T1000 (cell line): ENCODE measurements at regions not wholly inside any gene's neighbourhood (a gene's known extent, or its start where the extent isn't known, plus 50 kb on each side); places are given as distances from the start of the nearest gene placed in this dataset.

Experiments
- DNase-seq: peaks from one replicate; lab custom pipeline; 2025; ENCODE audit warnings: mixed read lengths; lab: John Stamatoyannopoulos, UW

DNA sequence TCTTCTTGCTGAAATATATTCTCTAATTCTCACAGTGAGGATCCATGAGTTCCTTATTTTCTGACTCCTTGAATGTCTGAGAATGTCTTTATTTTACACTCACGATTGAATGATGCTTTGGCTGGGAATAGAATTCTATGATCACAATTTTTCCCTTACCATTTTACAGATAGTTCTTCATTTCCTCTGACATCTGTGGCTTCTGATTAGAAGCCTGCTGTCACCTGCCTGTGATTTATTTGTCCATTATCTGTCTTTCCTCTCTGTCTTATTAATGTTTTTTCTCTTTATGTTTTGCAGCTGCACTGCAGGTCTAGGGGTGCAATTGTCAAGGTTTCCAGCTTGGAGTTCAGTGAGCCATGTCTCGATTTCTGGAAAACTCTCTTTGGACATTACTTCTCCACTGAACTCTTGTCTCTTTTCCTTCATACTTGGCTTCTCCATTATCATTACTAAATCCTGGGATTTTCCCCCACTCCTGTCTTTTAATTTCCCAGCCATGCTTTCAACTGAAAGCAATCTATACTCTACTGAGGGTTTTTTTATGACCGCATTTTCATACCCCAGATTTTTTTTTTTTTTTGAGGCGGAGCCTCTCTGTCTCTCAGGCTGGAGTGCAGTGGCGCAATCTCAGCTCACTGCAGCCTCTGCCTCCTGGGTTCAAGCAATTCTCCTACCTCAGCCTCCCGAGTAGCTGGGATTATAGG lies 85.8 kb upstream of the PRNP start:
- DNase-seq: no peak

DNA sequence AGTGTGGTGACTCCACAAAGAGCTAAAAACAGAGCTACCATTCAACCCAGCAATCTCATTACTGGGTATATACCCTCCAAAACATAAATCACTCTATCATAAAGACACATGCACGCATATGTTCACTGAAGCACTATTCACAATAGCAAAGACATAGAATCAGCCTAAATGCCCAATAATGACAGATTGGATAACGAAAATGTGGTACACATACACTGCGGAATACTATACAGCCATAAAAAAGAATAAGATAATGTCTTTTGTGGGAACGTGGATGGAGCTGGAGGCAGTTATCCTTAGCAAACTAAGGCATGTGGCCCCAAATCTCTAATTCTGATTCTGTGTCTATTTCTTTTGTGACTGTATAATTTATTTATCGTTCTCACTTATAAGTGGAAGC lies 89.0 kb upstream of the PRNP start:
- no peak for DNase-seq

DNA sequence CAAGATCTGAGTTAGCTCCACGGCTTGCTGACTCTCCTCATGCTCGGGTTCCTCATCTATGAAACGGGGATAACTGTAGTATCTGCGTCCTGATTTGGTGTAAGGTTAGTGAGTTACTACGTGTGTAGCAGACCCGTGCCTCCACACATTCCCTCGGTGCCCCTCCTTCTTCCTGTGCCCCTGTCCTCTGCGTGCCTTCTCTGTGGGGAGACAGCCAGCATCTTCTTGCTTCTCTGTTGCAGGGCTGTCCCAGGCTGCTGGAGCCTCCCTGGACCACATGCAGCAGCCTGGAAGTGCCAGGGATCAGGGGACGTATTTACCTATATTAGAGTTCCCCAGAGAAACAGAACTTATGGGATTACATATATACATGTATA lies 93.1 kb upstream of the PRNP start:
- no peak for DNase-seq

DNA sequence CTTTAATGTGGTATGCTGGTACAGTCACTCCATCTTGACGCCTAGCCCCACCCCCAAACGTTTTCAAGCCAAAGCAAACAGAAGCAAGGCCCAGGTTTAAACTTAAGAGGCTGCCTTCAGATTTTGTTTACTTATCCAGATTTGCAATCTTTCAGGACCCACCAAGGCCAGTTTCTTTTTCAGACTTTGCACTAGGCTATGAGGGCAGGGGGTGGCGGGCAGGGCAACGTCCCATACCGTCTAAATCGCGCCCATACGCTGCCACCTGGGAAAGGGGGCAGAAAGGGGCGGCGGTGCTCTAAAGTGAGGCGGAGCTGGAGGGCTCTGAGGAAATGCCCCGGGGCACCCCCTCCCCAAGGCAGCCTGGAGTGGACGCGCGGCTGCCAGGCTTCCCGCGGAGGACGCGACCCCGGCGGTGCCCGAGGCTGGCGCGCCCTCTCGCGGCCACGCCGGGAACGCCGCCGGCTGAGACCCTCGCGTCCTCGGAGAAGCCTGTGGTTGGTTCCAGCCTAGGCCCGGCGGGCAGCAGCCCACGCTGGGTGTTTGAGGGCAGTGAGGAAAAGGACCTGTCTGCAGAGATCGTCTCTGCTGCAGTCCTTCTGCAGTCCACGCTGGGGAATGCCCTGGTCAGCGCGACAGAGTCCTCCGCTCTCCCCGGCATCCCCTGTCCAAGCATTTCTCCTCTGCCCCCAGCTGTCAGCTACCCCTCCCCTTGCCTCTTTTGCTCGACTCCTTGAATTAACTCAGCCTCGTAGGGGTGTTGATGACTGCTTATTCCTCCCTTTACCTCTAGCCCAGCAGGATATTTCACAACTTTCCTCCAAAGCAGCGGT lies 93.7 kb upstream of the PRNP start:
- DNase-seq: no peak

DNA sequence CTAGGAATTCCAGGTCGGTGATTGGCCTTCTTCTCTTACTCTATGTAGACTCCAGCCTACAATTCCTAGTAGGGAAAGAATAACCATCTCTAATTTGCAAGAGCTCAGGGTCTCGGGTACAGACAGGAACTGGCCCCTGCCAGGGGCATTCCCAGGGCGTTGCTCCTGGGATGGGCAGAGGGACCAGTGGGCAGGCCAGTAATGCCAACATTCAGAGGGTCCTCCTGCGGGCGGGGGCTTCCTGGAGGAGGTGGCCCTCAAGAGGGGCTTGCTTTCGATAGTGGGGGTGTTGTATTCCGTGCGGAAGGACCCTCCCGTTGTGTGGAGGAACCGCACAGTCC lies 94.3 kb upstream of the PRNP start:
- DNase-seq: no peak

DNA sequence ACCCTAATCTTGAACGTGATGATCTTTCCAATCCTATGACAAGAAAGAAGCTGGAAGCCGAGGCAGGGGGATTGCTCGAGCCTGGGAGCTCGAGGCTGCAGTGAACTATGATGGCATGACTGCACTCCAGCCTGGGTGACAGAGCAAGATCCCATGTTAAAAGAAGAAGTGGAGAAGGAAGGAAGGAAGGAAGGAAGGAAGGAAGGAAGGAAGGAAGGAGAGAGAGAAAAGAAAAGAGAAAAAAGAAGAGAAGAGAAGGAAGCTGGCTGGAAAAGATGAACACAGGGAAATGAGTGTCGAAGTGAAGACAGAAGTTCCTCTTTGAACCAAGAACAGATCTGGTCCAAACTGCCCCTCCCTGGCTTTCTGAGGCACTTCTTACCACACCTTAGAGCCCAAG lies 100.5 kb upstream of the PRNP start:
- DNase-seq: no peak

DNA sequence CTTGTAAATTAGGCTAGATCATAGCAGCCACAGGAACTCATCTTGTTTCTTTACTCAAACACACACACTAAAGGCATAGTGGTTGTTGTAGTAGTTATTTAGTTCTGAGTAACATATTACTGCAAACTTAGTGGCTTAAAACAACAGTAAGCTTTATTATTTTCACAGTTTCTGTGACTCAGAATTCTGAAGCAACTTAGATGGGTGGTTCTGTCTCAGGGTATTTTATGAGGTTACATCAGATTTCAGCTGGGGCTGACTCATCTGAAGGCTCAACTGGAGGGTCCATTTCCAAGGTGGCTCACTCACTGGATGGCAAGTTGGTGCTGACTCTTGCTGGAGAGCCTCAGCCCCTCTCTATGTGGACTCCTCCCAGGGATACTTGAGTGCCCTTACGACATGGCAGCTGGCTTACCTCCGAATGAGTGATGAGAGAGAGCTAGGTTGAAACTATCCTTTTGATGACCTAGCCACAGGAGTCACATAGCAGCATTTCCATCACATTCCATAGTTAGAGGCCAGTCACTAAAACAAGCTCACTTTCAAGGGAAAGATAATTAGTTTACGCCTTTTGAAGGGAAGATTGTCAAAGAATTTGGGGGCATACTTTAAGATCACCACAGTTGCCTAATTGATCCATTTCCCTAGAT lies 101.0 kb upstream of the PRNP start:
- peak; percentile 50 for DNase-seq

DNA sequence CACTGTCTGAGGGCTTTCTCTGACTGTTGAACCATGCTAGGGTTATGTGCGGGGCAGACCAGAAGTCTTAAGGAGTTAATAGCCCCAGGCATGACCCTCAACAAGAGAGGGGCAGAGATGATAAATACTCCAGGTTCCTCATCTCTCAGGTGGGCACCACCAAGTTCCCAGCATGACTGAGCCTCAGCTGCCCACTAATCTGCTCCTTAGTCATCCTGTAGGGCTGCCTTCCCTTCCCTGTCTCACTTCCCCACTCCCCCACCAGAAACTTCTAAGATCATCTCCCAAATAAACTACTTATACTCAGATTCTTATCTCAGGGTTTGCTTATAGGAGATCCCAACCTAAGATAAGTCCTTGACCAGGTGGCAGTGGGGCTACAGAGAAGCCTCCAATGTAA lies 101.7 kb upstream of the PRNP start:
- DNase-seq: no peak

DNA sequence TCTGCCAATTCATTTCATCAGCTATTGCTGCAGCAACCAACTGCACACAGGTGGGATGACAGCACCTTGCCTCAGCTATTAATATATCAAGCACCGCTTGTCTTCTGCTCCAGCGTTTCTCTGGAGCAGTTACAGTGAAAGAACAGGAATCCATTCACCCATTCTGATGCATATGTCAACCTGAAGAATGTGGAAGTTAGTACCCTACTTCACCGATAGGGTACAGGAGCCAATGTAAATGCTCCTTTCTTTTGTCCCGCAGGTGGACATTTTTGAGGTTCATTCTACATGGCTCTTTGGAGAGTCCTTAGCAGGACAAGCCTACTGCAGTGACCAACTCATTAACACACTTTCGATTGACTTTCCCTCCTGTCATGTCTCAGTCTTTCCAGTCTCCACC lies 104.4 kb upstream of the PRNP start:
- DNase-seq: no peak

DNA sequence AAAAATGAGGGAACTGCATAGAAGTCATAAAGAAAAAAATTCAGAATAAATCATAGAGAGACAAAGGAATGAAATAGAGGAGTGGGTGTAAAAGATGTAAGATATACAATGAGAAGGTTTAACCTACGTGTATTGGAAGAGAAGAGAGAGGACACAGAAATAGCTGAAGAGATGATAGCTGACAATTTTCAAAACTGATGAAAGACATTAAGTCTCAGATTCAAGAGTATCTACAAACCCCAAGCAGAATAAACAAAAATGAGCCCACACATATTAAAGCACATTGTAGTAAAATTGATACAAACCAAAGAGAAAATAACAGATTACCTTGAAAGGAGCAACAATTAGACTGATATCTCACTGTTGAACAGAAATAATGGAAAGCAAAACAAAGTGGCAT lies 107.9 kb upstream of the PRNP start:
- DNase-seq: no peak

DNA sequence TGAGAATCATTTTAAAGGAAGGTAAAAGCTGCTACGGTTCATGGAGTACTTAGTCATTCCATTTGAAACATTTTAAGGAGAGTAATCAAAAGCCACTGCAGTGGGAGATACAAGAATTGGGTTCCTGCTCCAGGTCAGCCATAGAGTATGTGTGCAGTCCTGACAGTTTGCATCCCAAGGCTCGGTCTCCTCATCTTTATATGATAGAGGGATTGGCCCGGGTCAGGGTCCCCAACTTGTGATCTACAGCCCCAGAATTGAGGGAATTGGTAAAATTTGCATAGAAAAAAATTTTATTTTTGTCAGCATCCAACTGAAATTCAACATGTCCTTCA lies 111.9 kb upstream of the PRNP start:
- no peak for DNase-seq

DNA sequence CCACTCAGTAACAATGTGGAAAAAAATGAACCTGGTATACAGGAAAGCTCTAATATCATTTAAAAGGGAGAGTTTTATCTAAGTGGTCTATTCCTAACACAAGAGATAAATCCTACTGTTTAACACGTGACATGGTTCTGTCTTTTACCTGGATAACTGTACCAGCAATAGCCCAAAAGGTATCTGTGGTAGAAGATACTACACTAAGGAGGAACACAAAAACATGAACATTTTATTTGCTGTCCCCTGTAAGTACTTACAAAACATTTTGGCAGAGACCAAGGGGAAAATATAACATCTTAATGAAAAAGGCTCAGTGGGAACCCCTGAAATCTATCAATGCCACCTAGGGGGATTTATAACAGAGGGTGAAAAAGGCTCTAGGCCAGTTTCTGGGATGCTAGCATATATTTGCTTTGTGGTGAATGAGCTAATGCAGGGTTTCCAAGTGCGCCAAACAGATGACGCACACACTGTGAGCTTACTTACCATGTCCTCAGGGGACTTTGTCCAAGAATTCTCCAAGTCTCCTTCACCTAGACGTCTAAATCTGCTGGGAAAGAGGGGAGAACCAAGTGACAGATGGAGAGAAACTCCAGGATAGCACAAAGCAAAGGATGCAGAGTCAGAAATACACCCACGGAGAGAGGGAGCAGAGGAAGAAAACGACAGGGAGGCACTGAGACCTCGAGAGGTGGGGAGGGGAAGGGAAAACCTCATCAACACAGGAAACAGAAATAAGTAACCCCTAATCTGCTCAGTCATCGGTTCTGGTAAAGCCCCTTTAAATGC lies 112.5 kb upstream of the PRNP start:
- DNase-seq: peak; percentile 44

DNA sequence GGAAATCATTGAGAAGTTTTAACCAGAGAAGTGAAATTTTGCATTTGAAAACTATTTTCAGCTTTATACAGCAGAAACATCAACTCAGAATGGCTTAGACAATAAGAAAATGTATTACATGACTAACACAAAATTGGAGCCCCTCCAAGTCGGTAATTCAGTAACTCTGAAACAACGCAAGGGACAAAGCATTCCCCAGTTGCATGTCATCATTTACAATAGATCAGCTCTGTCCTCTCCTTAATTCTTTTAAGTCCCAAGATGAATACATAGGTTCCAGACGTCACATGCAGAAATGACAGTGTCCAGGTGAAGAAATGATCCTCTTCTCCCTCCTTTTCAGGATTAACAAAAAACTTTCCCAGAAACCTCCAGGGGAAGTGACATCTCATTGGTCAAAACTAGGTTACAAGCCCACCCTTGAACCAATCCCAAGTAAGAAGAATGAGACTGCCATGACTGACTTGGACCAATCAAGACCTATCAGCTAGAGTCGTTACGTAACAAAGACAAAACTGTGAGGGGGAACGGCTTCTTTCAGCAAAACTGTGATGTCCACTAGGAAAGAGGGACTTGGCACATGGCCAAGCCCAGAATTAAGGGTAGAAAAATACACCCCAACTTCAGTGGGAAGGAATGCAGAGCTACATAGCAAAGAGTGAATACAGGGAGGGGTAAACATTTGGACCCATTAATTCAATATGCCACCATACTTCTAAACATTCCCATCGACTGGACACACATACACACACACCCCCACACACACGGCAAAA lies 114.3 kb upstream of the PRNP start:
- DNase-seq: no peak

DNA sequence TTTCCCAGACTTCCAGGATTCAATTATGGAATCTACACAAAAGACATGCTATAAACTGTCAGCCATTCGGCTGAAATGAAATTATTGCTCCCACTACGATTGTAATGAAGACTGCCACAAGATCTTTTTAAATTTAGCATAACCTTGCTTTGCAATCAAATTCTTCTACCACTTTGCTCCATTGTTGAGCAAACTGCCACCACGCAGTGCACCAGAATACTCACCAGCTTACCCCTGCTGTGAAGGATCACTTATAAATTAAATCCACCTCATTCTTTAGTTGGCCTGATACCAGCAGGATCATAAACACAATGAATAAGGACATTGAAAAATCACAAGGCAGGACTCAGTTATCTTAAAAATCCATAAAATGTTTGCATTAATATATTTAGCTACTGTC lies 116.4 kb upstream of the PRNP start:
- no peak for DNase-seq

DNA sequence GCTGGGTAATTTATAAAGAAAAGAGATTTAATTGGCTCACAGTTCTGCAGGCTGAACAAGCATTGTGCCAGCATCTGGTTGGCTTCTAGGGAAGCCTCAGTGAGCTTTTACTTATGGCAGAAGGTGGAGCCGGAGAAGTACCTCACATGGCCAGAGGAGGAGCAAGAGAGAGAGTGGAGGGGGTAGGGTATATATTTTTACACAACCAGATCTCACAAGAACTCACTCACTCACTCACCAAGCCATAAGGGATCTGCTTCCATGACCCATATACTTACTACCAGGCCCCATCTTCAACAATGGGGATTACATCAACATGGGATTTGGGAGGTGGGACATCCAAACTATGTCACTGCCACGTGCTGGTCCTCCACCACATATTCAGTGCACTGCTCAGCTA lies 117.2 kb upstream of the PRNP start:
- no peak for DNase-seq

DNA sequence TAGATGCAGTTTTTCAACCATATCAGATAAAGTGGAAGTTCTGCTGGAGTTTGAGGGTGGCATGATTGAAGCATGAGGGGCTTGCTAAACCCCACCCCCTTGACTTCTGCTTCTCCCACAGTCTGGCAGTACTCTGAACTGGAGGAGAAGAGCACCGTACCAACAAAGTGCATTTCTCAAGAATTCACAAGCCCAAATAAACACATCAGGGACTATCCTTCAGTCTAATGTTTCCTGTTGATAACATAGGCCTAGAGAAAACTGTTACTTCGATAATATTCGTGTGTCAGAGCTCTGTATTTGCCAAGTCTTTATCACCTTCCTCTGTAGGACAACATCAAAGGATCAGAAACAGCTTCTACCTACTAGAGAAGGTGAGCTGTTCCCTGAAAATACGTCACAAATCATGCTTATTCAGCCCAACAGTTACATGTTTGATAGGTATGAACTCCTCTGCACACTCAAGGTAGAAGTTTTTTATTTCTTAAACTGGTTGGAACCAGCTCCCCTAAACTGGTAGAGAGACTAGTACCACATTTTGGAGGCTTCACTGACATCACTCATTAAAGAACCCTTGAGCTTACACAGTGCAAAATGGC lies 117.8 kb upstream of the PRNP start:
- DNase-seq: no peak

DNA sequence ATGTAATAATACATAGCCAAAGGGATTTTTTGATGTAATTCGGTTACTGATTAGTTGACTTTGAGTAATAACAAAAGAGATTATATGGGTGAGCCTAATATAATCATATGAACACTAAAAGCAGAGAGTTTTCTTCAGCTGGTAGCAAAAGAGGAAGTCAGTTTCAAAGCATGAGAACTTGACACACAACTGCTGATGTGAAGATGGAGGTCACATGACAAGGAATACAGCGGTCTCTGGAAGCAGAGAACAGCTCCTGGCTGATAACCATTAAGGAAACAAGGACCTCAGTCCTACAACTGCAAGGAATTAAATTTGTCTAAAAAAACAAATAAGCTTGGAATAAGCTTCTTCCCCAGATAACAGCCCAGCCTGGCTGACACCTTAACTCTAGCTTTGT lies 119.1 kb upstream of the PRNP start:
- no peak for DNase-seq

DNA sequence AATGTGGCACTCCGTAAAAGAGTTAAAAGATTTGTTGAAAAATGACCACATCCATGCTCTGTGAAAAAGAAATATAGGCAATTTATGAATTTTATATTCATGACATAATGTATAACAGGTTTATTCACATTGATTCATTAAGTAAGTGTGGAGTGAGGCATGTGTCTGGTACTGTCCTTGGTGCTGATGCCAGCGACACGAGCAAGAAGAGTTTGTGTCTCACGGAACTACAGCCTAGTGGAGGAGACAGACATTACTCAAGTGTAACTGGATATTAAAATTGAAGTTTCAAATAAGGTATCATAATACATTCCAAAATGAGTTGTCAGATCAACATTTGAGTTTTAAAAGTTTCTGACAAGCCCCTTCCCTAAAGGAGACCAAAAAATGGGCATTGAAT lies 122.7 kb upstream of the PRNP start:
- peak; percentile 47 for DNase-seq

DNA sequence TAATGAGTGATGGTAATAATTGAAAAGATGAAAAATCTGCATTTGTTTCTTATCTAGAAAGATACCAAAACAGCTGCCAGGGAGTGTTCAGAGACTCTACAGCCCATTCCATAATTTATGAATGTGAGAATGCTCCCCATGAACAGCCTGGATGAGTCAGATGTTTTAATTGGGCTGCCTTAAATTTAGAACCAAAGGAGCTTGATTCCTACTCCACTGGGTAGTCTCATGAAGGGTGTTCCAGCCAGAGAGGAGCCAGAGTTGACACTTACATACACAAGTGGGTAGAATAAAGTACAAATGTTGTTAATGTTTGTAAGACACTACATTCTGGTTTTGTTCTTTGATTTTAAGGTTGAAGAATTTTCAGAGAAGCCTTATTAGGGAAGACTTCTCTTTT lies 123.2 kb upstream of the PRNP start:
- DNase-seq: no peak

DNA sequence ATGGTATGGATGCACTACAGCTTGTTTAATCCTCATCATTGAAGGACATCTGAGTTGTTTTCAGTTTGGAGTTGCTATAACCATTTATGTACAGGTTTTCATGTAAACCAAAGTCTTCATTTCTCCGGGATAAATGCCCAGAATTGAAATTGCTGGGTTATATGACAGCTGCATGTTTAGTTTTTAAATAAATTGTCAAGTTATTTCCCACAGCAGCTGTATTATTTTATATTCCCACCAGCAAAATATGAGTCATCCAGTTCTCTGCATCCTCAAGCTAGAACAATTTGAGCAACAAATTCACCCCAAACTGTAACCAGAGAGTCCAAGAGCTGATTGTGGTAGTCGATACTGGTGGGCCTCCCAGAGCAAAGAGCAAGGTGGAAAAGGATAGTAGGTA lies 125.6 kb upstream of the PRNP start:
- DNase-seq: no peak

DNA sequence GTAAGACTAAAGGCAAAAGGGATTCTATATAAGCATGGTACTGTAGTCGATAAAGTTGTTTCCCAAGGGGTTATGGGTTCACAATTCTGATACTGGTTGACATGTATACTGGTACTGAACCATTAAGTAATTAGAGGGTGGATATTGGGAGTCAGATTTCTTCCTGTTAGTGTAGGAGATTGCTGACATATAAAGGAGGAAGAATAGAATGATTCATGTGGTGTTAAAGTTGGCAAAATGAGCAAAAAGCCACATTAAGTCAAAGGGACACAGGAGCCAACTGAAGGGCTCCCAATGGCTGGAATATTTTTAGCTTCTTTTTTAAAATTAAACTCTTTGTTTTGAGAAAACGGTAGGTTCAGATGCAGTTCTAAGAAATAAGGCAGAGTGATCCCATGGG lies 126.3 kb upstream of the PRNP start:
- DNase-seq: no peak

DNA sequence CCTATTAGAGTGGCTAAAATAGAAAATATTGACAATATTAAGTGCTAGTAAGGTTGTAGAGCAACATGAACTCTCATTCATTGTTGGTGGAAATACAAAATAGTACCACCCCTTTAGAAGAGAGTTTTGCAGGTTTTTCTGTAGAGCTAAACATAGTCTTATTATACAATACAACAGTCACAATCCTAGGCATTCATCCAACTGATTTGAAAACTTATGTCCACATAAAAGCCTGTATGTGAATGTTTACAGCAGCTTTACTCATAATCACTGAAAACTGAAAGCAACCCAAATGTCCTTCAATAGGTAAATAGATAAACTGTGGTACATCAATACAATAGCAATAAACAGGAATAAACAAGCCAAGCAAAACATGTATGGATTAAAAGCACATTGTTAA lies 127.2 kb upstream of the PRNP start:
- DNase-seq: no peak
